KMS-11 (cell line): ENCODE measurements at regions not wholly inside any gene's neighbourhood (a gene's known extent, or its start where the extent isn't known, plus 50 kb on each side); places are given as distances from the start of the nearest gene placed in this dataset.

Source experiments
- H2AFZ ChIP-seq: fragments of 200-600 bp; sonication (generic); 2 replicates; pipeline ENCODE4 v1.6.1; 2016; ENCODE audit warnings: antibody characterized with exemption, mixed run types, low read depth
- H3K27ac ChIP-seq: fragments of 200-600 bp; sonication (generic); 2 replicates; pipeline ENCODE4 v1.6.1; 2016; ENCODE audit warnings: mild to moderate bottlenecking, mixed run types
- H3K27me3 ChIP-seq: fragments of 200-600 bp; sonication (generic); 2 replicates; pipeline ENCODE4 v1.6.1; 2017; ENCODE audit warnings: mild to moderate bottlenecking, low read depth, mixed run types, moderate library complexity; ENCODE audit not compliant: insufficient read depth
- H3K36me3 ChIP-seq: fragments of 200-600 bp; sonication (generic); 2 replicates; pipeline ENCODE4 v1.6.1; 2017; ENCODE audit warnings: mild to moderate bottlenecking, mixed run types; ENCODE audit not compliant: insufficient read depth
- H3K4me1 ChIP-seq: fragments of 200-600 bp; sonication (generic); 2 replicates; pipeline ENCODE4 v1.6.1; 2016; ENCODE audit warnings: mild to moderate bottlenecking, low read depth, mixed run types; ENCODE audit not compliant: poor library complexity, severe bottlenecking
- H3K4me2 ChIP-seq: fragments of 200-600 bp; sonication (generic); 2 replicates; pipeline ENCODE4 v1.7.0; 2016; ENCODE audit warnings: mild to moderate bottlenecking, mixed run types
- H3K4me3 ChIP-seq: fragments of 200-600 bp; sonication (generic); IDR thresholded peaks from 2 replicates; pipeline ENCODE4 v1.6.1; 2017; ENCODE audit warnings: low read depth, low read length, mixed read lengths; ENCODE audit not compliant: insufficient read depth
- H3K79me2 ChIP-seq: fragments of 200-600 bp; sonication (generic); 2 replicates; pipeline ENCODE4 v1.6.1; 2016; ENCODE audit warnings: low read depth, mixed run types; ENCODE audit not compliant: insufficient read depth
- H3K9ac ChIP-seq: fragments of 200-600 bp; sonication (generic); 2 replicates; pipeline ENCODE4 v1.6.1; 2016; ENCODE audit warnings: mild to moderate bottlenecking, mixed run types
- H4K20me1 ChIP-seq: fragments of 200-600 bp; sonication (generic); 2 replicates; pipeline ENCODE4 v1.6.1; 2016; ENCODE audit warnings: mild to moderate bottlenecking, mixed run types; ENCODE audit not compliant: insufficient read depth
- CTCF ChIP-seq: fragments of 200-600 bp; sonication (generic); conservative IDR thresholded peaks from 2 replicates; pipeline ENCODE4 v1.6.1; 2017; ENCODE audit warnings: low read depth, mild to moderate bottlenecking, antibody characterized with exemption, low read length, moderate library complexity, mixed read lengths

GRCh38 chr9:2406252-2406651, 215.3 kb upstream of the VLDLR start:
- Histone ChIP-seq H3K4me1 (no peaks in the 10 kb centered on the region), H3K79me2 (no peaks in the 10 kb centered on the region), H3K9ac (no peak overlapping the region), H3K36me3 (no peaks in the 10 kb centered on the region), H3K4me3 (no peak overlapping the region), H4K20me1 (no peaks in the 10 kb centered on the region), H3K27me3 (no peaks in the 10 kb centered on the region), H3K4me2 (no peak overlapping the region), H2AFZ (no peak overlapping the region), H3K27ac (no peak overlapping the region)
- TF ChIP-seq CTCF = no peak

GRCh38 chr9:2407450-2407849, 214.1 kb upstream of the VLDLR start:
- no peak overlapping the region for H2AFZ ChIP-seq
- no peaks in the 10 kb centered on the region for H3K27me3 ChIP-seq
- H3K79me2 ChIP-seq = no peaks in the 10 kb centered on the region
- no peaks in the 10 kb centered on the region for H3K4me1 ChIP-seq
- no peaks in the 10 kb centered on the region for H3K36me3 ChIP-seq
- H4K20me1 ChIP-seq = no peaks in the 10 kb centered on the region
- TF ChIP-seq CTCF = no peak
- no peak overlapping the region for H3K4me3 ChIP-seq
- no peak overlapping the region for H3K27ac ChIP-seq
- H3K9ac ChIP-seq = no peak overlapping the region
- H3K4me2 ChIP-seq = no peak overlapping the region

GRCh38 chr9:2411459-2412215, 209.9 kb upstream of the VLDLR start:
- Histone ChIP-seq H2AFZ (no peak overlapping the region), H3K4me1 (no peaks in the 10 kb centered on the region), H3K4me2 (no peak overlapping the region)

GRCh38 chr9:2413160-2413805, 208.3 kb upstream of the VLDLR start:
- H3K4me3 ChIP-seq = no peak overlapping the region
- no peak overlapping the region for H3K4me2 ChIP-seq
- no peaks in the 10 kb centered on the region for H3K79me2 ChIP-seq
- no peak for TF ChIP-seq CTCF
- H3K4me1 ChIP-seq = no peaks in the 10 kb centered on the region
- no peaks in the 10 kb centered on the region for H4K20me1 ChIP-seq
- no peak overlapping the region for H3K9ac ChIP-seq
- H3K27ac ChIP-seq = no peak overlapping the region
- H3K27me3 ChIP-seq = no peaks in the 10 kb centered on the region
- no peak overlapping the region for H2AFZ ChIP-seq
- no peaks in the 10 kb centered on the region for H3K36me3 ChIP-seq

More at GRCh38 chr9:2411459-2412215, 209.9 kb upstream of the VLDLR start:
- Histone ChIP-seq H3K9ac (no peak overlapping the region), H3K27me3 (no peaks in the 10 kb centered on the region), H3K4me3 (no peak overlapping the region), H4K20me1 (no peaks in the 10 kb centered on the region), H3K36me3 (no peaks in the 10 kb centered on the region), H3K79me2 (no peaks in the 10 kb centered on the region), H3K27ac (no peak overlapping the region)
- no peak for TF ChIP-seq CTCF
